HepG2 (cell line): ENCODE measurements at regions not wholly inside any gene's neighbourhood (a gene's known extent, or its start where the extent isn't known, plus 50 kb on each side); places are given as distances from the start of the nearest gene placed in this dataset.

Source experiments
- MED1 ChIP-seq: sonication (generic); formaldehyde crosslinking; IDR thresholded peaks from 2 replicates; pipeline ENCODE4 v1.4.0; 2020; ENCODE audit warnings: missing genetic modification reagents
- NR2F6 ChIP-seq, 2 experiments: IDR thresholded peaks; 2 replicates each; pipeline ENCODE4 v1.6.1; 2016; ENCODE audit warnings: antibody characterized with exemption in 1 of 2, mild to moderate bottlenecking in 1 of 2
- RBAK ChIP-seq: sonication (generic); formaldehyde crosslinking; IDR thresholded peaks from 2 replicates; pipeline ENCODE4 v1.5.1; 2020; ENCODE audit warnings: mild to moderate bottlenecking, missing genetic modification reagents
- TBX2 ChIP-seq: sonication (generic); formaldehyde crosslinking; IDR thresholded peaks from 2 replicates; pipeline ENCODE4 v1.5.0; 2020; ENCODE audit warnings: missing genetic modification reagents, mild to moderate bottlenecking, borderline replicate concordance
- ZFP1 ChIP-seq: IDR thresholded peaks from 2 replicates; pipeline ENCODE4 v1.6.1; 2016
- ZNF407 ChIP-seq: sonication (generic); formaldehyde crosslinking; IDR thresholded peaks from one replicate; pipeline ENCODE4 v1.5.1; 2020; ENCODE audit warnings: mild to moderate bottlenecking, missing genetic modification reagents; ENCODE audit errors: not compliant biosample characterization
- ZNF800 ChIP-seq: sonication (generic); formaldehyde crosslinking; IDR thresholded peaks from 2 replicates; pipeline ENCODE4 v1.4.0; 2020; ENCODE audit warnings: missing genetic modification reagents

GRCh38 chr15:62666046-62666445 is 376.5 kb upstream of the TPM1 start (continued):
- TF ChIP-seq ZNF407 (CRISPR knock-in tag) (no peak), TBX2 (CRISPR knock-in tag) (no peak), RBAK (CRISPR knock-in tag) (no peak), MED1 (CRISPR knock-in tag) (no peak), ZFP1 (CRISPR knock-in tag) (no peak), ZNF800 (CRISPR knock-in tag) (no peak), NR2F6 (IDR thresholded peaks at IDR 0.05) (no peak), NR2F6 (CRISPR knock-in tag; IDR thresholded peaks at IDR 0.05) (no peak)
